GM23248 (cell line): ENCODE measurements at regions not wholly inside any gene's neighbourhood (a gene's known extent, or its start where the extent isn't known, plus 50 kb on each side); places are given as distances from the start of the nearest gene placed in this dataset.

Source experiments
- DNase-seq: peaks from one replicate; pipeline ENCODE4 v3.0.0-alpha.2; 2015
- H2AFZ ChIP-seq: fragments of 200-600 bp; sonication (generic); 2 replicates; pipeline ENCODE4 v1.6.1; 2016; ENCODE audit warnings: antibody characterized with exemption
- H3F3A ChIP-seq: fragments of 200-600 bp; sonication (generic); 2 replicates; pipeline ENCODE4 v1.6.1; 2016; ENCODE audit warnings: mild to moderate bottlenecking, antibody characterized with exemption, mixed run types; ENCODE audit not compliant: insufficient read depth
- H3K27ac ChIP-seq: fragments of 200-600 bp; sonication (generic); 2 replicates; pipeline ENCODE4 v1.5.1; 2016; ENCODE audit warnings: mild to moderate bottlenecking
- H3K27me3 ChIP-seq: fragments of 200-600 bp; sonication (generic); replicated peaks from 2 replicates; pipeline ENCODE4 v1.6.1; 2016; ENCODE audit warnings: mild to moderate bottlenecking; ENCODE audit not compliant: insufficient read depth
- H3K36me3 ChIP-seq: fragments of 200-600 bp; sonication (generic); 2 replicates; pipeline ENCODE4 v1.6.1; 2016; ENCODE audit warnings: low read depth, mild to moderate bottlenecking
- H3K4me1 ChIP-seq: fragments of 200-600 bp; sonication (generic); 2 replicates; pipeline ENCODE4 v1.6.1; 2016; ENCODE audit warnings: mild to moderate bottlenecking; ENCODE audit not compliant: insufficient read depth
- H3K4me2 ChIP-seq: fragments of 200-600 bp; sonication (generic); one replicate; pipeline ENCODE4 v1.6.1; 2016; ENCODE audit warnings: mild to moderate bottlenecking; ENCODE audit not compliant: unreplicated experiment
- H3K4me3 ChIP-seq: fragments of 200-600 bp; sonication (generic); 2 replicates; pipeline ENCODE4 v1.5.1; 2016; ENCODE audit warnings: mild to moderate bottlenecking
- H3K79me2 ChIP-seq: fragments of 200-600 bp; sonication (generic); 2 replicates; pipeline ENCODE4 v1.6.1; 2016; ENCODE audit warnings: mild to moderate bottlenecking; ENCODE audit not compliant: insufficient read depth
- H3K9ac ChIP-seq: fragments of 200-600 bp; sonication (generic); 2 replicates; pipeline ENCODE4 v1.6.1; 2016; ENCODE audit warnings: mild to moderate bottlenecking
- H3K9me2 ChIP-seq: fragments of 200-600 bp; sonication (generic); 2 replicates; pipeline ENCODE4 v1.6.1; 2016; ENCODE audit warnings: mixed run types, mild to moderate bottlenecking, moderate library complexity; ENCODE audit not compliant: insufficient read depth
- H3K9me3 ChIP-seq: fragments of 200-600 bp; sonication (generic); one replicate; pipeline ENCODE4 v1.6.1; 2017; ENCODE audit warnings: low read depth
- H4K20me1 ChIP-seq: fragments of 200-600 bp; sonication (generic); 2 replicates; pipeline ENCODE4 v1.6.0; 2016; ENCODE audit not compliant: insufficient read depth
- EZH2 ChIP-seq: fragments of 200-600 bp; sonication (generic); IDR thresholded peaks from 2 replicates; pipeline ENCODE4 v1.6.1; 2018; ENCODE audit warnings: antibody characterized with exemption, mild to moderate bottlenecking; ENCODE audit not compliant: insufficient read depth, poor library complexity, severe bottlenecking
- EZH2phosphoT487 ChIP-seq: fragments of 200-600 bp; sonication (generic); IDR thresholded peaks from 2 replicates; pipeline ENCODE4 v1.6.1; 2018; ENCODE audit warnings: antibody characterized with exemption, moderate library complexity, mild to moderate bottlenecking, low read depth; ENCODE audit not compliant: insufficient read depth
- WGBS, 2 experiments: methylation state at CpG; one replicate each; pipeline ENCODE4 v1.1.6; 2015 to 2017; ENCODE audit warnings: low lambda C conversion rate in 2 of 2, low coverage in 1 of 2; ENCODE audit errors: missing lambda C conversion rate in 2 of 2; 5-methylcytosine and 5-hydroxymethylcytosine counted together
- in situ Hi-C: fragments of 300-500 bp; cut with MboI; formaldehyde crosslinking; loops from 2 replicates; pipeline ENCODE4 v1.15.0; 2020

DNA sequence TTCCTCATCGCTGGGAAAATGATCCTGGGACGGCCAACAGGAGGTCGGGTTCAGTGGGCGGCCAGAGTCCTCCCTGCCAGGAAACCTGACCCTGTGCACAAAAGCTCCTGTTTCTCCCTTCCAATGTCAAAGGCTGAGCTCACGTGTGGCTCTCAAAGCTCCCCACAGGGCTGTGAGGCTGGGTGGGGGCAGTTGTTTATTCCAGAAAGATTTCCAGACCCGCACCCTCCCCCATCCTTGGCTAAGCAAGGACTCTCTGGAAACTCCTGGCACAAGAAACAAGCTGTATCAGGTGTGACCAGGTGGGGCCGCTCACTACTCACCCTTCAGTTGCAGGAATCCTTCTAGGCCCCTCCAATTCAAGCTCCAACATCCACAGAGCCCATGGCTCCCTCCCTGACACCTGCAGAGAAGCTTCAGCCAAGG is 131.9 kb downstream of the SHANK2 start:
- no peak for DNase-seq
- H3K4me1 ChIP-seq: no peaks in the 10 kb centered on the region
- 19 to 23% methylated on average over 7 of the region's 7 CpGs for WGBS, 2 experiments
- no peaks in the 10 kb centered on the region for H3K36me3 ChIP-seq
- no peak overlapping the region for H3K27ac ChIP-seq
- in situ Hi-C loops: no loop called here
- no peaks in the 10 kb centered on the region for H3F3A ChIP-seq
- H3K9me3 ChIP-seq: no peaks in the 10 kb centered on the region
- no peaks in the 10 kb centered on the region for H4K20me1 ChIP-seq
- no peak overlapping the region for H3K4me3 ChIP-seq
- no peak overlapping the region for H3K4me2 ChIP-seq
- no peak overlapping the region for H3K9ac ChIP-seq
- no peak for TF ChIP-seq EZH2
- no peak for TF ChIP-seq EZH2phosphoT487
- no peaks in the 10 kb centered on the region for H3K9me2 ChIP-seq
- no peaks in the 10 kb centered on the region for H3K27me3 ChIP-seq
- H3K79me2 ChIP-seq: no peaks in the 10 kb centered on the region
- H2AFZ ChIP-seq: no peak overlapping the region

DNA sequence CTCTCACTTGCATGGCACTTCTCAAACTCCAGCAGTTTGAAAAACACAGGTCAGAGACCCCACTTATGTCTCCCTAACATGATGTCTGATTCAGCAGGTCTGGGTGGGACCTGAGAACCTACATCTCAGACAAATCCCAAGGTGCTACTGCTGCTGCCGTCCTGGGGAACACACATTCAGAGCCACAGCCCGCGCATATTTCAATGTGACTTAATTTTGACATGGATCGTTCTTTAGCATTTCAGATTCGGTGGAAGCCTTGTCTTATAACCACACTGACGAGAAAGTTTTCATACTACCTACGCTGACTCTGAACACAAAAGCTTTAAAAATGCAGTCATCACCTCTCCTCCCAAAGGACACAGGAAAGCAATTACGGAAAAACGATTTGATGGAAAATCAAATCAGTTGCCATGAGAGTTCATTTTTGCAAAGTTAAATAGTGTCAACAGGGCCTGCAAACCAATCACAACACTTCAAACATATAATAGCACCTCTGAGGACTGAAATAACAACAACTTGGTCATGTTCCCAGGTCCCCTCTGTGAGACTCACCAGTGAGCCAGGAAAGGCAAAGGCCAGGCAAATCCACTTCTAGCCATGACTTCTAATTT is 132.6 kb downstream of the SHANK2 start:
- 53 to 58% methylated on average over 9 of the region's 9 CpGs for WGBS, 2 experiments
- Histone ChIP-seq H3K4me2 (no peak overlapping the region), H3K27ac (no peak overlapping the region), H3K9me2 (no peaks in the 10 kb centered on the region), H3K4me3 (no peak overlapping the region), H3K4me1 (no peaks in the 10 kb centered on the region), H2AFZ (no peak overlapping the region), H3F3A (no peaks in the 10 kb centered on the region), H3K36me3 (no peaks in the 10 kb centered on the region), H3K27me3 (0 out of 2 replicates have a peak, but pooled peaks cover 2% of the 10 kb centered on the region), H4K20me1 (no peaks in the 10 kb centered on the region), H3K9me3 (no peaks in the 10 kb centered on the region), H3K79me2 (no peaks in the 10 kb centered on the region), H3K9ac (no peak overlapping the region)
- no peak for TF ChIP-seq EZH2phosphoT487
- TF ChIP-seq EZH2: no peak
- in situ Hi-C loops: no loop called here
- no peak for DNase-seq

DNA sequence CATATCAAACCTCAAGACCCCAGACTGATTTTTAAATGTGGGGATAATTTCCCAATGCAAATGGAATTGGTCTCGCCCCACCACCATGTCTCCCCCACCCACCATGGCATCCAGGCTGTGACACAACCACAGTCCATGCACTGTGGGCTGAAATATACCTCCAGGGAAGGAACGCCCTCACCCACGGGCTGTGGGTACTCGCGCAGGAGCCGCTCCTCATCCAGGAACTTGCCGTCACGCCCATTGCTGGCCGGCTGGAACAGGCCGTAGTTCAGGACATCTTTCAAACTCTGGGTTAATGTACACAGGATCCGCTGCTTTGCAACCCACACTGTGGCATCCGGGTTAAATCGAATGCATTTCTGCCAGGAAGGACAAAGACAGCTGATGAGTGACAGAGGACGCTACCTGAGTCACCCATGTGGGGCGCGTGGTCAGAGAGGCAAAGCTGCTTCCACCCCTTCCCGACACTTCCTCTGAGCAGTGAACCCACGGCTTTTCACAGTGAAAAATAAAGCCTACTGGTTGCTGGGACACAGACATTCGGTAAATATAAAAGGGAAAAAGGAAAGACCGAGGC is 133.6 kb downstream of the SHANK2 start:
- TF ChIP-seq EZH2phosphoT487 (no peak), EZH2 (no peak)
- H3F3A ChIP-seq: no peaks in the 10 kb centered on the region
- no peak overlapping the region for H3K4me3 ChIP-seq
- in situ Hi-C loops: no loop called here
- no peaks in the 10 kb centered on the region for H3K9me3 ChIP-seq
- H2AFZ ChIP-seq: no peak overlapping the region
- no peaks in the 10 kb centered on the region for H3K4me1 ChIP-seq
- DNase-seq: no peak
- no peaks in the 10 kb centered on the region for H3K9me2 ChIP-seq
- no peak overlapping the region for H3K9ac ChIP-seq
- no peak overlapping the region for H3K27ac ChIP-seq
- H3K79me2 ChIP-seq: no peaks in the 10 kb centered on the region
- H3K36me3 ChIP-seq: no peaks in the 10 kb centered on the region
- H3K4me2 ChIP-seq: no peak overlapping the region
- H3K27me3 ChIP-seq: 0 out of 2 replicates have a peak, but pooled peaks cover 3% of the 10 kb centered on the region
- H4K20me1 ChIP-seq: no peaks in the 10 kb centered on the region
- WGBS, 2 experiments: 74 to 81% methylated on average over 18 to 20 of the region's 20 CpGs

DNA sequence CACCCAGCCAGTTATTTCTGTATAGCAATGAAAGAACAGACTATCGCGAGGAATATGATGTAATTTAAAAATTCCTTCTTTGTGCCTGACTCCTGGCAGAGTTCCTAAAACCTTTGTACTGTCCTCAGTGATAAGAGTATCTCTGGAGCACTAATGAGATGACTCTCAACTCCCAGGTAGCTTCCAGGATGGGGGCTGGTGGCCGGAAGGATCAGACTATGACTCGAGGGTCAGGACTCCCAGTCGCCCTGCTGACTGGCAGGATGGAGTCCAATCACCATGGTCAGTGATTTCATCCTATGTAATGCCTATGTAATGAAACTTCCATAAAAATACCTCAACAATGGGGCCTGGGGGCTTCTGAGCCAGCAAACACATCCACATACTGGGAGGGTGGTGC is 135.1 kb downstream of the SHANK2 start:
- Histone ChIP-seq H3K9me3 (no peaks in the 10 kb centered on the region), H3K4me2 (no peak overlapping the region), H3K79me2 (no peaks in the 10 kb centered on the region), H3K36me3 (no peaks in the 10 kb centered on the region), H2AFZ (no peak overlapping the region), H3K27me3 (peaks cover 3% of the 10 kb centered on the region; the same call in 1 of the 2 replicates), H3F3A (no peaks in the 10 kb centered on the region), H3K4me3 (no peak overlapping the region), H4K20me1 (no peaks in the 10 kb centered on the region), H3K9ac (no peak overlapping the region), H3K27ac (no peak overlapping the region), H3K4me1 (no peaks in the 10 kb centered on the region), H3K9me2 (no peaks in the 10 kb centered on the region)
- in situ Hi-C loops: no loop called here
- TF ChIP-seq EZH2phosphoT487: no peak
- no peak for TF ChIP-seq EZH2
- no peak for DNase-seq
- WGBS, 2 experiments: 55 to 62% methylated on average over 5 of the region's 5 CpGs
